WTC11 (cell line): ENCODE measurements at regions not wholly inside any gene's neighbourhood (a gene's known extent, or its start where the extent isn't known, plus 50 kb on each side); places are given as distances from the start of the nearest gene placed in this dataset.

Source experiments
- ATAC-seq: fragments of 200-7000 bp; cut with Tn5 transposase; 2 replicates; pipeline ENCODE4 v1.10.0; 2021; ENCODE audit warnings: mild to moderate bottlenecking, moderate library complexity
- CTCF ChIA-PET: fragments of 300-600 bp; sonication (Branson Sonifier 250); formaldehyde crosslinking; loops from one replicate; lab custom pipeline; 2021; ENCODE audit warnings: antibody characterized with exemption; lab: Charles Lee
- POLR2A ChIA-PET: fragments of 350-600 bp; sonication (Branson Sonifier 250); formaldehyde crosslinking; loops from one replicate; lab custom pipeline; 2021; ENCODE audit warnings: antibody characterized with exemption; lab: Charles Lee
- DNase-seq: peaks from one replicate; pipeline ENCODE4 v3.0.0; 2021; ENCODE audit warnings: low spot score
- H3K27ac Mint-ChIP-seq: 2 replicates; pipeline ENCODE4 v1.8.0; 2021; ENCODE audit warnings: mixed read lengths
- H3K27me3 Mint-ChIP-seq: 2 replicates; pipeline ENCODE4 v1.8.0; 2021; ENCODE audit warnings: low read depth, mild to moderate bottlenecking, moderate library complexity, mixed read lengths
- H3K36me3 Mint-ChIP-seq: 2 replicates; pipeline ENCODE4 v1.8.0; 2021; ENCODE audit warnings: mixed read lengths
- H3K4me1 Mint-ChIP-seq: 2 replicates; pipeline ENCODE4 v1.8.0; 2022; ENCODE audit warnings: mixed read lengths
- H3K4me3 Mint-ChIP-seq: 2 replicates; pipeline ENCODE4 v1.8.0; 2021; ENCODE audit warnings: mild to moderate bottlenecking, moderate library complexity, mixed read lengths
- H3K9me3 Mint-ChIP-seq: 2 replicates; pipeline ENCODE4 v1.8.0; 2021; ENCODE audit warnings: mixed read lengths
- CDX4 ChIP-seq: fragments of 250-450 bp; sonication (Bioruptor Pico); IDR thresholded peaks from 2 replicates; pipeline ENCODE4 v1.9.0; 2021; ENCODE audit warnings: moderate library complexity, mild to moderate bottlenecking, inconsistent platforms, borderline replicate concordance
- EMX1 ChIP-seq: fragments of 250-450 bp; sonication (Bioruptor Pico); IDR thresholded peaks from 2 replicates; pipeline ENCODE4 v1.8.0; 2021; ENCODE audit warnings: mild to moderate bottlenecking
- ESRRA ChIP-seq: sonication (generic); formaldehyde crosslinking; IDR thresholded peaks from 2 replicates; pipeline ENCODE4 v1.8.1; 2022; ENCODE audit warnings: mild to moderate bottlenecking, missing genetic modification reagents, borderline replicate concordance
- IRF2 ChIP-seq: sonication (generic); formaldehyde crosslinking; IDR thresholded peaks from 2 replicates; pipeline ENCODE4 v1.8.0; 2022; ENCODE audit warnings: low read depth, missing genetic modification reagents, borderline replicate concordance
- PRDM15 ChIP-seq: sonication (generic); formaldehyde crosslinking; IDR thresholded peaks from 2 replicates; pipeline ENCODE4 v1.8.0; 2022; ENCODE audit warnings: missing genetic modification reagents
- STAT6 ChIP-seq: sonication (generic); formaldehyde crosslinking; conservative IDR thresholded peaks from 2 replicates; pipeline ENCODE4 v1.8.1; 2023; ENCODE audit warnings: mild to moderate bottlenecking, low read depth, missing genetic modification reagents, moderate library complexity
- TP53 ChIP-seq: sonication (generic); formaldehyde crosslinking; IDR thresholded peaks from 2 replicates; pipeline ENCODE4 v1.8.1; 2023; ENCODE audit warnings: mild to moderate bottlenecking, missing genetic modification reagents
- USF2 ChIP-seq: sonication (generic); formaldehyde crosslinking; IDR thresholded peaks from 2 replicates; pipeline ENCODE4 v1.8.1; 2023; ENCODE audit warnings: mild to moderate bottlenecking, missing genetic modification reagents, moderate library complexity
- ZBTB21 ChIP-seq: sonication (generic); formaldehyde crosslinking; IDR thresholded peaks from 2 replicates; pipeline ENCODE4 v1.8.1; 2023; ENCODE audit warnings: mild to moderate bottlenecking, missing genetic modification reagents, borderline replicate concordance
- ZBTB43 ChIP-seq: sonication (generic); formaldehyde crosslinking; IDR thresholded peaks from 2 replicates; pipeline ENCODE4 v1.8.1; 2023; ENCODE audit warnings: mild to moderate bottlenecking, missing genetic modification reagents
- ZNF263 ChIP-seq: sonication (generic); formaldehyde crosslinking; IDR thresholded peaks from 2 replicates; pipeline ENCODE4 v1.8.1; 2022; ENCODE audit warnings: low read depth, mild to moderate bottlenecking, moderate library complexity, missing genetic modification reagents
- ZNF281 ChIP-seq: sonication (generic); formaldehyde crosslinking; IDR thresholded peaks from 2 replicates; pipeline ENCODE4 v1.8.0; 2023; ENCODE audit warnings: mild to moderate bottlenecking, missing genetic modification reagents
- ZNF512 ChIP-seq: sonication (generic); formaldehyde crosslinking; IDR thresholded peaks from 2 replicates; pipeline ENCODE4 v1.8.1; 2022; ENCODE audit warnings: missing genetic modification reagents, borderline replicate concordance

GRCh38 chr7:47635091-47636080, 53.5 kb upstream of the TNS3 start:
- Mint-ChIP-seq H3K27ac (no peak overlapping the region), H3K9me3 (no peaks in the 10 kb centered on the region), H3K4me1 (peaks cover 33% of the 10 kb centered on the region), H3K36me3 (no peaks in the 10 kb centered on the region), H3K4me3 (peak overlapping the region; percentile 60), H3K27me3 (peaks cover 16% of the 10 kb centered on the region)
- TF ChIP-seq ZNF512 (CRISPR knock-in tag) (peak; percentile 97), STAT6 (CRISPR knock-in tag) (0 out of 2 replicates have a peak, but pooled peaks have one; percentile 41), TP53 (CRISPR knock-in tag) (0 out of 2 replicates have a peak, but pooled peaks have one; percentile 44), ZNF263 (peak; percentile 83; the same call in 1 of the 2 replicates), ESRRA (CRISPR knock-in tag) (no peak)
- peak; percentile 40 for DNase-seq
- peak; percentile 72 for ATAC-seq
- ChIA-PET POLR2A (no interaction called here), CTCF (interaction anchor here (1.1 to 2.7 kb wide), 4 partner anchors 19 to 369 kb away, joined by 4 to 12 read pairs (median 4); no protein-coding TSS in a partner anchor)

- TF ChIP-seq IRF2 (CRISPR knock-in tag) (no peak), PRDM15 (no peak), USF2 (no peak), ZNF281 (CRISPR knock-in tag) (no peak), ZBTB21 (CRISPR knock-in tag) (no peak), ZBTB43 (CRISPR knock-in tag) (no peak), EMX1 (CRISPR knock-in tag) (no peak), CDX4 (CRISPR knock-in tag) (no peak)
- DNase-seq (no peak), ATAC-seq (no peak)
- no peak overlapping the region for H3K27ac Mint-ChIP-seq
- CTCF ChIA-PET, result interaction anchor here (1.5 to 2.7 kb wide), 2 partner anchors 20 to 368 kb away, joined by 4 to 12 read pairs; no protein-coding TSS in a partner anchor
- H3K4me1 Mint-ChIP-seq, result peaks cover 33% of the 10 kb centered on the region
- no peak overlapping the region for H3K4me3 Mint-ChIP-seq
- POLR2A ChIA-PET, result no interaction called here
- H3K36me3 Mint-ChIP-seq, result peaks cover 1% of the 10 kb centered on the region; the same call in 1 of the 2 replicates
- H3K27me3 Mint-ChIP-seq, result peaks cover 16% of the 10 kb centered on the region
- peaks cover 1% of the 10 kb centered on the region; the same call in 1 of the 2 replicates for H3K9me3 Mint-ChIP-seq
These were observed 52.4 kb upstream of the TNS3 start for GRCh38 chr7:47634273-47634672.
